Testis (tissue), 2 donors: ENCODE measurements at regions not wholly inside any gene's neighbourhood (a gene's known extent, or its start where the extent isn't known, plus 50 kb on each side); places are given as distances from the start of the nearest gene placed in this dataset.

Experiments used
- DNase-seq: peaks from one replicate; pipeline ENCODE4 v3.0.0-alpha.2; 2019
- H3K27ac ChIP-seq, 2 donors: fragments of 200-600 bp; sonication (generic); one replicate each; pipeline ENCODE4 v1.5.1; 2019
- H3K27me3 ChIP-seq: fragments of 200-600 bp; sonication (generic); one replicate; pipeline ENCODE4 v1.5.1; 2019
- H3K36me3 ChIP-seq: fragments of 200-600 bp; sonication (generic); one replicate; pipeline ENCODE4 v1.5.1; 2017; ENCODE audit warnings: low read depth; ENCODE audit errors: missing control alignments
- H3K4me1 ChIP-seq: fragments of 200-600 bp; sonication (generic); one replicate; pipeline ENCODE4 v1.5.1; 2019
- H3K4me3 ChIP-seq, 2 donors: fragments of 200-600 bp; sonication (generic); one replicate each; pipeline ENCODE4 v1.5.1; 2017 to 2019
- H3K9me3 ChIP-seq: fragments of 200-600 bp; sonication (generic); one replicate; pipeline ENCODE4 v1.5.1; 2017
- POLR2A ChIP-seq: fragments of 450-650 bp; IDR thresholded peaks from one replicate; pipeline ENCODE4 v1.6.1; 2017; ENCODE audit warnings: antibody characterized with exemption, mild to moderate bottlenecking, moderate library complexity
- WGBS, 2 donors: methylation state at CpG; one replicate each; pipeline ENCODE4 v1.1.5; 2018; 5-methylcytosine and 5-hydroxymethylcytosine counted together
- intact Hi-C: fragments of 100-400 bp; cut with DNase I; formaldehyde crosslinking; loops from one replicate; pipeline ENCODE4 v1.15.1; 2023; ENCODE audit warnings: low total_unique reads
- TF ChIP-seq, protein P1 (sequence below), 3 experiments: fragments of 450-650 bp in 2 of 3; fragments of 200-600 bp in 1 of 3; sonication (generic) in 1 of 3; IDR thresholded peaks; one replicate each; pipeline ENCODE4 v1.5.1; 2016 to 2019; ENCODE audit warnings: antibody characterized with exemption in 3 of 3, mild to moderate bottlenecking in 2 of 3, moderate library complexity in 1 of 3

DNA sequence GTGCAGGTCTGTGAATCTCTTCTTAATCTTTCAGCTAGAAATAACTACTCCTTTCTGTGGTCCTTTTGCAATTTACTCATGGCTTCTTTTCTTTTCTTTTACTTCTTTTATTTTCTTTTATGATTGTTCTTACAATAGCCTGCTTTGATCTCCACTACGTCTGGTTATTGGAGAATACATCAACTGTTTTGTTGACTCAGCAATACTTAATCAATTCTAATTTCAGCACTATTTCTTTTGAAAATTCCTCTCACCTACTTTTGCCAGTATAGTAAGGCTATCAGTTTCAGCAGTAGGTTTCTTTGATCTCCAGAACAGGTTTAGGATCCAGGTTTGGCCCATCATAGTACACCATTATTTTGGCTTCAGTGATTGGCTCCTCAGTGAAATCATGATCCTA is 111.8 kb upstream of the DPP10 start:
- intact Hi-C loops = no loop called here
- no peak for TF ChIP-seq POLR2A
- TF ChIP-seq, protein P1, sequence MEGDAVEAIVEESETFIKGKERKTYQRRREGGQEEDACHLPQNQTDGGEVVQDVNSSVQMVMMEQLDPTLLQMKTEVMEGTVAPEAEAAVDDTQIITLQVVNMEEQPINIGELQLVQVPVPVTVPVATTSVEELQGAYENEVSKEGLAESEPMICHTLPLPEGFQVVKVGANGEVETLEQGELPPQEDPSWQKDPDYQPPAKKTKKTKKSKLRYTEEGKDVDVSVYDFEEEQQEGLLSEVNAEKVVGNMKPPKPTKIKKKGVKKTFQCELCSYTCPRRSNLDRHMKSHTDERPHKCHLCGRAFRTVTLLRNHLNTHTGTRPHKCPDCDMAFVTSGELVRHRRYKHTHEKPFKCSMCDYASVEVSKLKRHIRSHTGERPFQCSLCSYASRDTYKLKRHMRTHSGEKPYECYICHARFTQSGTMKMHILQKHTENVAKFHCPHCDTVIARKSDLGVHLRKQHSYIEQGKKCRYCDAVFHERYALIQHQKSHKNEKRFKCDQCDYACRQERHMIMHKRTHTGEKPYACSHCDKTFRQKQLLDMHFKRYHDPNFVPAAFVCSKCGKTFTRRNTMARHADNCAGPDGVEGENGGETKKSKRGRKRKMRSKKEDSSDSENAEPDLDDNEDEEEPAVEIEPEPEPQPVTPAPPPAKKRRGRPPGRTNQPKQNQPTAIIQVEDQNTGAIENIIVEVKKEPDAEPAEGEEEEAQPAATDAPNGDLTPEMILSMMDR (IDR thresholded peaks at IDR 0.05) = no peak
- DNase-seq = no peak

DNA sequence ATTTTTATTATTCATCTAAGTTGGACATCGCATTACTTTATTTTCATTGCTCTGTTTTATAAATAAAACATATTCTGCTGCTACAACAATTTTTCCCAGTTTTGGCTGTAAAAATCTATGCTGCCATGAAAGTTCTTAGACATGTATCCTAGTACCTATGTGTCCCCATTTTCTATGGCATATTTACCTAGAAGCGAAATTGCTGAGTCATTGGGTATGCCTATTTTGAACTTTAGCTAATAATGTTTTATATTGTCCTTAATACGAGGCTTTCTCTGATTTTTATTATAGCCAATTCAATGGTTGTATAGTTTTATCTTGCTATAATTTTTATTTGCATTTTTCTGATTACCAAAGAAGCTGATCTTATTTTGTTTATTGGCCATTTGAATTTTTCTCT is 110.5 kb upstream of the DPP10 start:
- Histone ChIP-seq H3K9me3 (no peaks in the 10 kb centered on the region), H3K27me3 (no peaks in the 10 kb centered on the region), H3K27ac (no peak overlapping the region), H3K36me3 (no peaks in the 10 kb centered on the region), H3K4me3 (no peak overlapping the region), H3K4me1 (no peaks in the 10 kb centered on the region)
- TF ChIP-seq, protein P1 (IDR thresholded peaks at IDR 0.05) = no peak
- TF ChIP-seq POLR2A = no peak
- DNase-seq = no peak
- 88 to 93% methylated on average over 3 of the region's 3 CpGs for WGBS, 2 donors
- intact Hi-C loops = no loop called here

More for the DNA sequence above, 111.8 kb upstream of the DPP10 start:
- Histone ChIP-seq H3K4me3 (no peak overlapping the region), H3K27ac (no peak overlapping the region), H3K9me3 (no peaks in the 10 kb centered on the region), H3K4me1 (no peaks in the 10 kb centered on the region), H3K36me3 (no peaks in the 10 kb centered on the region), H3K27me3 (no peaks in the 10 kb centered on the region)
- 73 to 100% methylated on average over 1 of the region's 1 CpG for WGBS, 2 donors

DNA sequence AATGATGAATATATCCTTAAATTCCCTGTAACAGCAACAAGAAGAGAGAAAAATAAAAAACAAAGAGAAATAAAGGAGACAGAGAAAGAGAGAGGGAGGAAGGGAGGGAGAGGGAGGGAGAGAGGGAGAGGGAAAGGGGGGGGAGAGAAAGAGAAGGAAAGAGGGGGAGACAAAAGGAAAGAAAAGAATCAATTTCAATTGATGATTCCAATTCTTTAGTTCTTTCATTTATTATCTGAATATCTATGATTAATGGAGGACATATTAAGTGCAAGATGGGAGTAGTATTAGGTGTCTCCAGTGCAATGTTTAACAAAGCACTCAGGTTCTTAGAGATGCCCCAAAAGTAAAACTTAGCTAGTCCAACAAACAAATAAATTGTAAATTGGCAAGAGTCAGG is 97.2 kb upstream of the DPP10 start:
- H3K4me3 ChIP-seq = no peak overlapping the region
- DNase-seq = no peak
- no peaks in the 10 kb centered on the region for H3K4me1 ChIP-seq
- no peaks in the 10 kb centered on the region for H3K27me3 ChIP-seq
- no peaks in the 10 kb centered on the region for H3K9me3 ChIP-seq
- intact Hi-C loops = no loop called here
- H3K36me3 ChIP-seq = no peaks in the 10 kb centered on the region
- TF ChIP-seq POLR2A = no peak
- TF ChIP-seq, protein P1 (IDR thresholded peaks at IDR 0.05) = no peak
- H3K27ac ChIP-seq = no peak overlapping the region

DNA sequence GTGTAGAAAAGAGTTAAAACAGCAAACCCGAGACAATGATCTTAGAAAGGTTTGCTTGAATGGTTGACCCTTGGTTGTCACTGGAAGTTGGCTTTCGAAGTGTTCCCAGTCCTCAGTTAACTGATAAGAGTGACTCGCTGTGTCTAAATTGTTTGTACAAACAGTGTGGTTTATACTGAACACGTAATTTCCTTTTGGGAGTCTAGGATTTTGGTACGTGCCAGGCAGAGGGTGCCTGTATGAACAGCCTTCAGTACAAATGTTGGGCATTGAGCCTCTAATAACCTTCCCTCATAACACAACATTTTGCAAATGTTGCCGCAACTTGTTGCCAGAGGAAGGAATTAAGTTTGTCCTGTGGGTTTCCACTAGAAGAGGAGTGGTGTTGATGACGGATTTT is 95.8 kb upstream of the DPP10 start:
- DNase-seq = no peak
- Histone ChIP-seq H3K36me3 (no peaks in the 10 kb centered on the region), H3K4me3 (no peak overlapping the region), H3K27ac (no peak overlapping the region), H3K9me3 (no peaks in the 10 kb centered on the region), H3K27me3 (no peaks in the 10 kb centered on the region), H3K4me1 (no peaks in the 10 kb centered on the region)
- 66 to 71% methylated on average over 7 of the region's 7 CpGs for WGBS, 2 donors
- TF ChIP-seq, protein P1 (IDR thresholded peaks at IDR 0.05) = no peak
- TF ChIP-seq POLR2A = no peak
- intact Hi-C loops = no loop called here

DNA sequence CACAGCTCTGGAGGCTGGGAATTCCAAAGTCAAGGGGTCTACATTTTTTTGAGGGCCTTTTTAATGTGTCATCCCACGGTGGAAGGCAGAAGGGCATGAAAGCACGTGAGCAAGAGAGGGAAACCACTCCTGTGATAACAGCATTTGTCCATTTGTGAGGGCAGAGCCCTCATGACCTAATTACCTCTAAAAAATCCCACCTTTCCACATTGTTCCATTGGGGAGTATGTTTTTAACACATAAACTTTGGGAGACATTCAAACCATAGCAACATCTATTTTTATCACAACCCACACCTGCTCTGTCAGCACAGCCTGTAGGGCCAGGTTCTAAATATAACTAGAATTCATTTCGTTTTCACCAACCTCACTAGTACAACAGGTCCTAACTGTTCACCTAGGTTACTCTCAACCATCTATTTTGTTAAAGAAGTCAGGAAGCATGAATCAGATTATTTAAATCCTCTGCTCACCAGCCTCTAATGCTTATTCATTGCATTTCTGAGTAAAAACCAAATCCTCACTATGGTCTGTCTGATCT is 92.2 kb upstream of the DPP10 start:
- H3K27ac ChIP-seq = no peak overlapping the region
- H3K4me1 ChIP-seq = no peaks in the 10 kb centered on the region
- H3K36me3 ChIP-seq = no peaks in the 10 kb centered on the region
- DNase-seq = no peak
- H3K4me3 ChIP-seq = no peak overlapping the region
- no peaks in the 10 kb centered on the region for H3K9me3 ChIP-seq
- intact Hi-C loops = no loop called here
- TF ChIP-seq, protein P1 (IDR thresholded peaks at IDR 0.05) = no peak
- no peak for TF ChIP-seq POLR2A
- H3K27me3 ChIP-seq = no peaks in the 10 kb centered on the region
- WGBS, 2 donors = 70 to 71% methylated on average over 3 of the region's 3 CpGs
